Stomach (tissue), 4 donors: ENCODE measurements at regions not wholly inside any gene's neighbourhood (a gene's known extent, or its start where the extent isn't known, plus 50 kb on each side); places are given as distances from the start of the nearest gene placed in this dataset.

Experiments used
- CTCF ChIP-seq, 7 experiments: fragments of 450-650 bp in 4 of 7; fragments of 200-600 bp in 3 of 7; sonication (generic) in 3 of 7; IDR thresholded peaks; one replicate each; pipeline ENCODE4 v1.5.1; 2016 to 2019; ENCODE audit warnings: antibody characterized with exemption in 7 of 7, control low read depth in 2 of 7, mild to moderate bottlenecking in 1 of 7
- EP300 ChIP-seq: sonication (generic); formaldehyde crosslinking; IDR thresholded peaks from one replicate; pipeline ENCODE4 v1.6.1; 2017; ENCODE audit warnings: antibody characterized with exemption
- POLR2A ChIP-seq, 4 donors: fragments of 450-650 bp; IDR thresholded peaks; one replicate each; pipeline ENCODE4 v1.6.1; 2016; ENCODE audit warnings: antibody characterized with exemption in 4 of 4, control low read depth in 2 of 4, mild to moderate bottlenecking in 1 of 4, moderate library complexity in 1 of 4
- POLR2AphosphoS5 ChIP-seq, 3 donors: sonication (generic); formaldehyde crosslinking; IDR thresholded peaks; one replicate each; pipeline ENCODE4 v1.6.1; 2016; ENCODE audit warnings: antibody characterized with exemption in 3 of 3

GRCh38 chr13:75932636-75933035 lies 296.5 kb downstream of the LMO7 start:
- TF ChIP-seq POLR2AphosphoS5 (IDR thresholded peaks at IDR 0.05), result no peak
- no peak for TF ChIP-seq EP300
- TF ChIP-seq CTCF (IDR thresholded peaks at IDR 0.05), result no peak
- TF ChIP-seq POLR2A (IDR thresholded peaks at IDR 0.05), result no peak
